DOHH2 (cell line): ENCODE measurements at regions not wholly inside any gene's neighbourhood (a gene's known extent, or its start where the extent isn't known, plus 50 kb on each side); places are given as distances from the start of the nearest gene placed in this dataset.

ENCODE experiments used
- H3F3A ChIP-seq: fragments of 200-600 bp; sonication (generic), shearing (Covaris generic); 2 replicates; pipeline ENCODE4 v1.6.0; 2016; ENCODE audit warnings: antibody characterized with exemption, mild to moderate bottlenecking; ENCODE audit not compliant: control insufficient read depth, insufficient read depth
- H3K27ac ChIP-seq: fragments of 200-600 bp; sonication (generic); 2 replicates; pipeline ENCODE4 v1.5.1; 2014; ENCODE audit warnings: low read depth, mild to moderate bottlenecking, low read length, moderate library complexity
- H3K27me3 ChIP-seq: fragments of 200-600 bp; sonication (generic); 2 replicates; pipeline ENCODE4 v1.6.1; 2014; ENCODE audit warnings: mild to moderate bottlenecking, low read length, mixed read lengths; ENCODE audit not compliant: control insufficient read depth
- H3K36me3 ChIP-seq: fragments of 200-600 bp; sonication (generic); 2 replicates; pipeline ENCODE4 v1.6.1; 2014; ENCODE audit warnings: mild to moderate bottlenecking, low read length, moderate library complexity, mixed read lengths; ENCODE audit not compliant: control insufficient read depth
- H3K4me1 ChIP-seq: fragments of 200-600 bp; sonication (generic); 2 replicates; pipeline ENCODE4 v1.6.1; 2014; ENCODE audit warnings: mild to moderate bottlenecking, low read length, mixed read lengths; ENCODE audit not compliant: control insufficient read depth
- H3K4me2 ChIP-seq: fragments of 200-600 bp; sonication (generic); 2 replicates; pipeline ENCODE4 v1.6.0; 2014; ENCODE audit warnings: mild to moderate bottlenecking, low read length, moderate library complexity
- H3K4me3 ChIP-seq: fragments of 200-600 bp; sonication (generic); 2 replicates; pipeline ENCODE4 v1.5.1; 2014; ENCODE audit warnings: mild to moderate bottlenecking, low read length, mixed read lengths
- H3K79me2 ChIP-seq: fragments of 200-600 bp; sonication (generic); 2 replicates; pipeline ENCODE4 v1.6.1; 2014; ENCODE audit warnings: mild to moderate bottlenecking, low read length, mixed read lengths; ENCODE audit not compliant: control insufficient read depth
- H3K9me2 ChIP-seq: fragments of 200-600 bp; sonication (generic); replicated peaks from 2 replicates; pipeline ENCODE4 v1.6.1; 2014; ENCODE audit warnings: mild to moderate bottlenecking, low read length, mixed read lengths; ENCODE audit not compliant: control insufficient read depth
- H3K9me3 ChIP-seq: fragments of 200-600 bp; sonication (generic); 2 replicates; pipeline ENCODE4 v1.6.1; 2014; ENCODE audit warnings: antibody characterized with exemption, low read length, mixed read lengths; ENCODE audit not compliant: control insufficient read depth, insufficient read depth
- H4K20me1 ChIP-seq: fragments of 200-600 bp; sonication (generic); 2 replicates; pipeline ENCODE4 v1.6.0; 2014; ENCODE audit warnings: low read depth, mild to moderate bottlenecking, antibody characterized with exemption, low read length, moderate library complexity; ENCODE audit not compliant: control insufficient read depth, insufficient read depth
- EZH2phosphoT487 ChIP-seq: fragments of 200-600 bp; sonication (generic); IDR thresholded peaks from 2 replicates; pipeline ENCODE4 v1.6.1; 2017; ENCODE audit warnings: borderline replicate concordance, mild to moderate bottlenecking, antibody characterized with exemption, low read length, moderate library complexity, mixed read lengths
- TF ChIP-seq, protein P1 (sequence below): fragments of 200-600 bp; sonication (generic); IDR thresholded peaks from one replicate; pipeline ENCODE4 v1.5.1; 2014; ENCODE audit warnings: antibody characterized with exemption, mild to moderate bottlenecking, low read depth, low read length; ENCODE audit not compliant: poor library complexity, severe bottlenecking

DNA sequence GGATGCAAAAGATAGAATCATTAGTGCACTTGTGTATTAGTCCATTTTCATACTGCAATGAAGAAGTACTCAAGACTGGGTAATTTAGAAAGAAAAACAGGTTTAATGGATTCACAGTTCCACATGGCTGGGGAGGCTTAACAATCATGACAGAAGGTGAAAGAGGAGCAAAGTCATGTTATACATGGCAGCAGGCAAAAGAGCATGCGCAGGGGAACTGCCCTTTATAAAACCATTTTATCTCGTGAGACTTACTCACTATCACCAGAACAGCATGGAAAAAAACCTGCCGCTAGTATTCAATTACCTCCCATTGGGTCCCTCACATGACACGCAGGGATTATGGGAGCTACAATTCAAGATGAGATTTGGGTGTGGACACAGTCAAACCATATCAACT, 129.4 kb downstream of the SCG2 start:
- Histone ChIP-seq H3K27ac (no peak overlapping the region), H3K79me2 (no peaks in the 10 kb centered on the region), H3K4me2 (no peak overlapping the region), H3K9me3 (no peaks in the 10 kb centered on the region), H4K20me1 (no peaks in the 10 kb centered on the region), H3K9me2 (no peaks in the 10 kb centered on the region), H3F3A (no peaks in the 10 kb centered on the region), H3K4me1 (no peaks in the 10 kb centered on the region), H3K27me3 (no peaks in the 10 kb centered on the region), H3K36me3 (no peaks in the 10 kb centered on the region), H3K4me3 (no peak overlapping the region)
- TF ChIP-seq EZH2phosphoT487, result no peak
- TF ChIP-seq, protein P1, sequence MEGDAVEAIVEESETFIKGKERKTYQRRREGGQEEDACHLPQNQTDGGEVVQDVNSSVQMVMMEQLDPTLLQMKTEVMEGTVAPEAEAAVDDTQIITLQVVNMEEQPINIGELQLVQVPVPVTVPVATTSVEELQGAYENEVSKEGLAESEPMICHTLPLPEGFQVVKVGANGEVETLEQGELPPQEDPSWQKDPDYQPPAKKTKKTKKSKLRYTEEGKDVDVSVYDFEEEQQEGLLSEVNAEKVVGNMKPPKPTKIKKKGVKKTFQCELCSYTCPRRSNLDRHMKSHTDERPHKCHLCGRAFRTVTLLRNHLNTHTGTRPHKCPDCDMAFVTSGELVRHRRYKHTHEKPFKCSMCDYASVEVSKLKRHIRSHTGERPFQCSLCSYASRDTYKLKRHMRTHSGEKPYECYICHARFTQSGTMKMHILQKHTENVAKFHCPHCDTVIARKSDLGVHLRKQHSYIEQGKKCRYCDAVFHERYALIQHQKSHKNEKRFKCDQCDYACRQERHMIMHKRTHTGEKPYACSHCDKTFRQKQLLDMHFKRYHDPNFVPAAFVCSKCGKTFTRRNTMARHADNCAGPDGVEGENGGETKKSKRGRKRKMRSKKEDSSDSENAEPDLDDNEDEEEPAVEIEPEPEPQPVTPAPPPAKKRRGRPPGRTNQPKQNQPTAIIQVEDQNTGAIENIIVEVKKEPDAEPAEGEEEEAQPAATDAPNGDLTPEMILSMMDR, result no peak

DNA sequence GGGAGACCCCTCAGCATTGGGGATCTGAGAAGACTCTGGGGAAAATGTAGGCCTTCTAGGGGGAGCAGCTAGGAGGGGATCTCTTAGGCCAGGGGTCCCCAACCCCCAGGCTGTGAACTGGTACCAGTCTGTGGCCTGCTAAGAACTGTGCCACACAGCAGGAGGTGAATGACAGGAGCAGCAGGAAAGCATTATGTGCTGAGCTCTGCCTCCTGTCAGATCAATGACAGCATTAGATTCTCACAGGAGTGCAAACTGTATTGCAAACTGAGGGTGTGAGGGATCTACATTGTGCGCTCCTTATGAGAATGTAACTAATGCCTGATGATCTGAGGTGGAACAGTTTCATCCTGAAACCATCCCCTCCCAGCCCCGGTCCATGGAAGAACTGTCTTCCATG, 127.3 kb downstream of the SCG2 start:
- Histone ChIP-seq H3K27me3 (no peaks in the 10 kb centered on the region), H3K9me2 (no peaks in the 10 kb centered on the region), H3K9me3 (no peaks in the 10 kb centered on the region), H3K4me3 (no peak overlapping the region), H3K79me2 (no peaks in the 10 kb centered on the region), H4K20me1 (no peaks in the 10 kb centered on the region), H3K4me1 (no peaks in the 10 kb centered on the region), H3K4me2 (no peak overlapping the region), H3K36me3 (no peaks in the 10 kb centered on the region), H3F3A (no peaks in the 10 kb centered on the region), H3K27ac (no peak overlapping the region)
- TF ChIP-seq, protein P1, result no peak
- TF ChIP-seq EZH2phosphoT487, result no peak

DNA sequence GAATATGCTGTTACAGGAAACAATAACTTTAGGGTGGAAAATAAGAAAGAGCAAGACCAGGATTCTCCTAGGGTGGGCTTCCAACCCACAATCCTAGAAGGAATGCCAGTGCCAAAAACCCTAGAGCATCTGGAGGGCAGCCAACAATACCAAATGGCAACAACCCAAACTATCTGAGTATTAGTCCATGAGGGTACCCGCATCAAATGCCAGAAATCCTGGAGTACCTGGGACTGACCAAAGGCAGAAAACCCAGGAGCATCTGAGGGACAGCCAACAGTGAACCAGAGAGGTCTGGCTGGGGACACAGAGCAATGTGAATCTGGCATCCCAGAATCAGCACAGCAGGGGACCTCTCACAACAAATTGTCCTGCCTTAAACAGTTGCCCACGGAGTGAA, 126.3 kb downstream of the SCG2 start:
- no peaks in the 10 kb centered on the region for H3F3A ChIP-seq
- H3K4me3 ChIP-seq, result no peak overlapping the region
- H3K9me2 ChIP-seq, result no peaks in the 10 kb centered on the region
- H4K20me1 ChIP-seq, result no peaks in the 10 kb centered on the region
- H3K79me2 ChIP-seq, result no peaks in the 10 kb centered on the region
- TF ChIP-seq, protein P1, result no peak
- H3K27me3 ChIP-seq, result no peaks in the 10 kb centered on the region
- H3K4me1 ChIP-seq, result no peaks in the 10 kb centered on the region
- no peak overlapping the region for H3K4me2 ChIP-seq
- no peaks in the 10 kb centered on the region for H3K36me3 ChIP-seq
- H3K27ac ChIP-seq, result no peak overlapping the region
- no peaks in the 10 kb centered on the region for H3K9me3 ChIP-seq

DNA sequence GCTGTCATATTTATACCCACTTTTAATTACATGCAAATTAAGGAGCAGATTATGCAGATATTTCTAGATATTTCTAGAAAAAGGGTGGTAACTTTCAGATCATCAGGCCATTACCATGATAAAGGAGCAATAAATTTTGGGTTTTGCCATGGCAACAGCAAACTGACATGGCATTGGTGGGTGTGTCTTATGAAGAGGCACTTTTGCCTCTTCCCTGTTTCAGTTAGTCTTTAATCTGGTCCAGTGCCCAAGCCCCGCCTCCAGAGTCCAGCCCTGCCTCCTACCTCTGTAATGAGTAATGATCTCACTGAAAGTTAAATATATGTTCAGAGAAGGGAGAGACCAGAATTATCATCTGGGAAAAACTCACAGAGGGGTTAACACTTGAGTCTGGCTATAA, 124.8 kb downstream of the SCG2 start:
- Histone ChIP-seq H3K79me2 (no peaks in the 10 kb centered on the region), H4K20me1 (no peaks in the 10 kb centered on the region), H3K27ac (no peak overlapping the region), H3K27me3 (no peaks in the 10 kb centered on the region), H3K4me1 (no peaks in the 10 kb centered on the region), H3K9me2 (no peaks in the 10 kb centered on the region), H3K9me3 (no peaks in the 10 kb centered on the region), H3K4me3 (no peak overlapping the region), H3F3A (no peaks in the 10 kb centered on the region), H3K4me2 (no peak overlapping the region), H3K36me3 (no peaks in the 10 kb centered on the region)
- TF ChIP-seq EZH2phosphoT487, result no peak
- TF ChIP-seq, protein P1, result no peak
